LNCaP clone FGC (cell line): ENCODE measurements at regions not wholly inside any gene's neighbourhood (a gene's known extent, or its start where the extent isn't known, plus 50 kb on each side); places are given as distances from the start of the nearest gene placed in this dataset.

Experiments
- DNase-seq: peaks from one replicate; pipeline ENCODE4 v3.0.0-alpha.2; 2011; ENCODE audit warnings: low read depth
- H3K4me3 ChIP-seq: 2 replicates; pipeline ENCODE4 v1.5.1; 2011; ENCODE audit warnings: mild to moderate bottlenecking, low read depth, low read length, control low read depth
- CTCF ChIP-seq: IDR thresholded peaks from 2 replicates; pipeline ENCODE4 v1.5.1; 2012; ENCODE audit warnings: mild to moderate bottlenecking; ENCODE audit not compliant: control insufficient read depth, insufficient read depth; ENCODE audit errors: extremely low read depth

DNA sequence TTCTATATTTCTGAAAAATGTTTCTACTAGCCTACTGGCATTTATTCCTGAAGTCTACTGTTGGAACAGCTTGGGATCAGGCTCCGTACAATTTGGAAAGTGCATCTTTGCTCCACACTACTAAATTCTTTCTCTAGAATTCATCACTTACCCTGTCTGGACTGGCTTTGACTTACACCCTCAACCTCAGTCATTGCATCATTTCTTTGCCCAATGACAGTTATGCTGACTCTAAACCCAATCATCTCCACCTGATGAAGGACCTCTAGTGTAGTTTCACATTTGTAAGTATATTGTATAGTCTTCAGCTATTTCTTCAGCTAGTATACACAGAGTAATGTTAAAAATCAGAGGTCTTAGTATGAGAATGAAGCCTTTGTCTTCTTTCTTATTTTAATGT, 359.6 kb upstream of the MC4R start:
- no peak for DNase-seq
- no peak for TF ChIP-seq CTCF
- H3K4me3 ChIP-seq = no peak overlapping the region

DNA sequence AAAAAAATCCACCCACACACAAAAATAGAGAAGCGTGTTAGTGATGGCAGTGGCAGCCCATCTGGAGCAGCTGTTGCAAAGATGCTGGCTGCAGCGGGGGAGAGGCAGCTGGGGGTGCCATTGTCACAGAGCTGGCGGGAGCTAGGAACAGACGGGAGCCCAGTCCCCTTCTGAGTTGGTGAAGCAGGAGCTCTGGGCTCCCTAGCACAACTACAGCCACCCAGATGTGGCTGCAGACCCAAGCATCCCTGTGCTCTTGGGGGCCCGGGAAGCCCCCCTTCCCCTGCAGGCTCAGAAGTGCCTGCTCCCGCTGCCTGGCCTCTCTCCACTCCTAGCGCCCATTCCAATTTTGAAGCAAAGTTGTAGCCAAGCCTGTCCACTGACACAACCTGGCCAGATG, 366.6 kb upstream of the MC4R start:
- DNase-seq = no peak
- H3K4me3 ChIP-seq = no peak overlapping the region
- TF ChIP-seq CTCF = no peak

GRCh38 chr18:60740313-60740712, 367.7 kb upstream of the MC4R start:
- no peak for DNase-seq
- H3K4me3 ChIP-seq = no peak overlapping the region
- no peak for TF ChIP-seq CTCF

DNA sequence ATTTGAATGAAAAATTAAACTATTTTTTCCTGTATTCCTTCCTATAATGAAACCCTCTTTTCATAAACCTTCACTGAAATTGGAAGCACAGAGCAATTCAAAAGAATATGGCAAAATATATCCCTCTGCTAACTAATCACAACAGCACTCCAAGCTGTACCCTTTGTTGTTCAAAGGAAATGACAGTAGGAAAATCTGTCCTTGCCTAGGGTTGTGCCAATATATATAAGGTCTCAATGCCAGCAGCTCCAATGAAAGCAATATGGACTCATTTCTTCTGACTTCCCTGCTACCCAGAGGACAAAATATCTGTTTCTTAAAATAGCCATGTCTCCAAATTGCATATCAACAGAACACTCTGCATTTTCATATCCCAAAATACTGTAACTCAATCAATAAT, 373.9 kb upstream of the MC4R start:
- no peak for TF ChIP-seq CTCF
- DNase-seq = no peak
- no peak overlapping the region for H3K4me3 ChIP-seq

DNA sequence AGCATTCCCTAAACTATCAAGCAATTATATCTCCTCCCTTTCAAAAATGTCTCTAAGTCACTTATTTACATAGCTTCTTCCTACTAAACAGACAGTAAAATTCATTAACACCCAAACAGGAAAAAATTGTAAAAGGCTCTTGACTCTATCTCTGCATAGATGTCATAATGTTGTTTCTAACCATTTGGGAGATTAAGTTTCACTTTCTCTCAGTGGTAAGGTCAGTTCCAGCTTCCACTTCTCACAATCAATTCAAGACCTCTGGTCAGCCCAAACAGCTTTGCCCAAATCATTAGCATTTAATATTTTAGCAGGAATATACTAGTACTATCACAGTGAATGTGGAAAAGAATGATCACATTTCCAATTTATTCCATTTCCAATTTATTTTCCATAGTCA, 374.3 kb upstream of the MC4R start:
- no peak for DNase-seq
- no peak overlapping the region for H3K4me3 ChIP-seq
- no peak for TF ChIP-seq CTCF

DNA sequence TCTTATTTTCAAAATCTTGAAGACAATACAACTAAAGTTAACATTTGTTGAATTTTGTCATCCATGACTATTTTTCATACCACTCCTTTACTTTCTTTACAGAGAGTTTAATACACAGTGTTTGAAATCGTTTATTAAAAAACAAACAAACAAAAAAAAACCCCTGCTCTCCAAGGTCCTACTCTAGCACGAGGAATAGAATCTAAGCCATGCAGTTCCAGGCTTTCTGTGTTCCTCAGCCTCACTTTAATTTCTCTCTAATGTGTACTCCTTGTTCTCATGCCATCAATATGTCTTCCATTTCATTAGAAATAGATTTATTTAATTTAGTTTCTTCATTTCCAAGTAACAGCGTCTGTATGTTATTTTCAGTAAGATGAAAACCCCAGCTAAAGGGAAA, 381.2 kb upstream of the MC4R start:
- no peak for TF ChIP-seq CTCF
- no peak overlapping the region for H3K4me3 ChIP-seq
- no peak for DNase-seq

DNA sequence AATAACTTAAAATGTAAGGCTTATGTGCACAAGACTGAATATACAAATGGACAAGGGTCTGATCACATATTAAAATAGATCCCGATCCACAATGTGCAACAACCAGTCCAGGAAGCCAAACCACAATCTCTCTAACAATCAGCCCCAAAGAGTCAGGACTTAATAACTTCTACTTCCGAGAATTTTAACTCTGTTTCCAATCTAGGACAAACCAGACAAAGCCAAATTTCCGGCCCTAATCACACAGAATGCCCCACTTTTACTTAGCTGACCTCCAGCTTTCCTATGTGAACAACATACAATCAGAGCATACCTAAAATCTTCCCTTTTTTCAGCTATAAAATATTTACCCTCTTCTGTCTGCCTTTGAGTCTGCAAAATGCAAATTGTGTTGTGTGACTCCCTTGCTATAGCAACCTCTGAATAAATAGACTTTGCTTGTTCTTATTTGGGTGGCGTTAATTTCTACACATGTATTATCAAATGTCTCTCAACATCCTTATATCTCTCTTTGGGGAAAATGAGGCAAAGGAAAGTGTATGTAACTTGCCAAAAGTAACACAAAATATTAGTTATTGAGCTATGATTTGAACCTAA, 381.9 kb upstream of the MC4R start:
- no peak for DNase-seq
- no peak overlapping the region for H3K4me3 ChIP-seq
- TF ChIP-seq CTCF = no peak
